HG03354 (cell line): ENCODE measurements at regions not wholly inside any gene's neighbourhood (a gene's known extent, or its start where the extent isn't known, plus 50 kb on each side); places are given as distances from the start of the nearest gene placed in this dataset.
A peak's percentile ranks its signal among the peaks of the same experiment; 100 is the strongest.
"Not testable (repeated sequence)": the region's sequence is repeated elsewhere in the genome, so short reads cannot be mapped to it uniquely, and the experiment has no call there.

ENCODE experiments used
- ATAC-seq: cut with Tn5 transposase; IDR thresholded peaks from one replicate; pipeline ENCODE4 v1.9.1; 2021; ENCODE audit warnings: mild to moderate bottlenecking; ENCODE audit not compliant: unreplicated experiment, poor library complexity, severe bottlenecking

- ATAC-seq: no peak
These were observed 164.1 kb upstream of the KCNQ5 start for GRCh38 chr6:72457738-72458137.

GRCh38 chr6:72458521-72458920, 163.3 kb upstream of the KCNQ5 start:
- ATAC-seq: no peak

GRCh38 chr6:72461144-72461543, 160.7 kb upstream of the KCNQ5 start:
- ATAC-seq: no peak

- ATAC-seq: no peak
These were observed 157.6 kb upstream of the KCNQ5 start for GRCh38 chr6:72464246-72464645.

- ATAC-seq: no peak
These were observed 156.8 kb upstream of the KCNQ5 start for GRCh38 chr6:72464791-72465691.

- ATAC-seq: no peak
These were observed 155.4 kb upstream of the KCNQ5 start for GRCh38 chr6:72466471-72466870.

GRCh38 chr6:72466971-72467566, 154.8 kb upstream of the KCNQ5 start:
- no peak for ATAC-seq

GRCh38 chr6:72469406-72469983, 152.4 kb upstream of the KCNQ5 start:
- ATAC-seq: not testable (repeated sequence)

- ATAC-seq: no peak
These were observed 145.8 kb upstream of the KCNQ5 start for GRCh38 chr6:72476051-72476450.

GRCh38 chr6:72476646-72477045, 145.2 kb upstream of the KCNQ5 start:
- no peak for ATAC-seq

GRCh38 chr6:72495441-72495840, 126.4 kb upstream of the KCNQ5 start:
- no peak for ATAC-seq

- ATAC-seq: no peak
These were observed 124.7 kb upstream of the KCNQ5 start for GRCh38 chr6:72497186-72497585.

- ATAC-seq: no peak
These were observed 121.2 kb upstream of the KCNQ5 start for GRCh38 chr6:72500669-72501068.

- no peak for ATAC-seq
These were observed 117.5 kb upstream of the KCNQ5 start for GRCh38 chr6:72504406-72504805.

GRCh38 chr6:72505446-72505845, 116.4 kb upstream of the KCNQ5 start:
- no peak for ATAC-seq

GRCh38 chr6:72519871-72520270, 102.0 kb upstream of the KCNQ5 start:
- ATAC-seq: no peak

GRCh38 chr6:72521684-72522083, 100.2 kb upstream of the KCNQ5 start:
- no peak for ATAC-seq

GRCh38 chr6:72522735-72523141, 99.1 kb upstream of the KCNQ5 start:
- ATAC-seq: peak; percentile 60

- no peak for ATAC-seq
These were observed 97.7 kb upstream of the KCNQ5 start for GRCh38 chr6:72524011-72524645.

- no peak for ATAC-seq
These were observed 95.9 kb upstream of the KCNQ5 start for GRCh38 chr6:72525821-72526510.
